Stomach smooth muscle (tissue), 2 donors: ENCODE measurements at regions not wholly inside any gene's neighbourhood (a gene's known extent, or its start where the extent isn't known, plus 50 kb on each side); places are given as distances from the start of the nearest gene placed in this dataset.
"Not testable (repeated sequence)": the region's sequence is repeated elsewhere in the genome, so short reads cannot be mapped to it uniquely, and the experiment has no call there.

Experiments
- H3K27ac ChIP-seq: one replicate; pipeline ENCODE4 v1.7.0; 2013; ENCODE audit warnings: mild to moderate bottlenecking, low read length, inconsistent platforms
- H3K27me3 ChIP-seq, 2 donors: one replicate each; pipeline ENCODE4 v1.7.0; 2013; ENCODE audit warnings: low read length in 2 of 2; ENCODE audit not compliant: insufficient read depth in 2 of 2, control insufficient read depth in 1 of 2
- H3K36me3 ChIP-seq, 2 donors: one replicate each; pipeline ENCODE4 v1.7.0; 2013; ENCODE audit warnings: low read length in 2 of 2; ENCODE audit not compliant: control insufficient read depth in 2 of 2, insufficient read depth in 2 of 2
- H3K4me1 ChIP-seq: one replicate; pipeline ENCODE4 v1.7.0; 2013; ENCODE audit warnings: low read length; ENCODE audit not compliant: control insufficient read depth, insufficient read depth
- H3K4me3 ChIP-seq, 2 donors: one replicate each; pipeline ENCODE4 v1.7.0; 2013; ENCODE audit warnings: low read length in 2 of 2
- H3K9ac ChIP-seq, 2 donors: one replicate each; pipeline ENCODE4 v1.7.0; 2013; ENCODE audit warnings: low read length in 2 of 2, mild to moderate bottlenecking in 1 of 2
- H3K9me3 ChIP-seq, 2 donors: one replicate each; pipeline ENCODE4 v1.7.0; 2013; ENCODE audit warnings: low read length in 2 of 2; ENCODE audit not compliant: control insufficient read depth in 2 of 2
- donor health status: healthy.
- donor health status: Pancreatic carcinoma.

- H3K27ac ChIP-seq, H3K4me3 ChIP-seq, H3K9ac ChIP-seq, H3K27me3 ChIP-seq, H3K4me1 ChIP-seq, H3K9me3 ChIP-seq, H3K36me3 ChIP-seq: not testable (repeated sequence)
These were observed 338.8 kb upstream of the SOX9 start for GRCh38 chr17:71782021-71782420.

- H3K4me1 ChIP-seq, result no peaks in the 10 kb centered on the region
- no peaks in the 10 kb centered on the region for H3K27me3 ChIP-seq
- H3K36me3 ChIP-seq, result no peaks in the 10 kb centered on the region
- no peak overlapping the region for H3K27ac ChIP-seq
- H3K4me3 ChIP-seq, result no peak overlapping the region
- peaks cover 0 to 2% of the 10 kb centered on the region in 2 donors for H3K9me3 ChIP-seq
- no peak overlapping the region for H3K9ac ChIP-seq
These were observed 330.0 kb upstream of the SOX9 start for GRCh38 chr17:71790791-71791190.

GRCh38 chr17:71791311-71791710, 329.5 kb upstream of the SOX9 start:
- no peaks in the 10 kb centered on the region for H3K4me1 ChIP-seq
- H3K27me3 ChIP-seq, result no peaks in the 10 kb centered on the region
- H3K36me3 ChIP-seq, result no peaks in the 10 kb centered on the region
- H3K9ac ChIP-seq, result no peak overlapping the region
- H3K4me3 ChIP-seq, result no peak overlapping the region
- H3K27ac ChIP-seq, result no peak overlapping the region
- H3K9me3 ChIP-seq, result peaks cover 0 to 2% of the 10 kb centered on the region in 2 donors

- Histone ChIP-seq H3K9ac (no peak overlapping the region), H3K4me1 (no peaks in the 10 kb centered on the region), H3K4me3 (no peak overlapping the region), H3K27ac (no peak overlapping the region), H3K36me3 (no peaks in the 10 kb centered on the region), H3K27me3 (no peaks in the 10 kb centered on the region), H3K9me3 (peaks cover 0 to 2% of the 10 kb centered on the region in 2 donors)
These were observed 327.9 kb upstream of the SOX9 start for GRCh38 chr17:71792966-71793365.

GRCh38 chr17:71793518-71793917, 327.3 kb upstream of the SOX9 start:
- Histone ChIP-seq H3K27ac (no peak overlapping the region), H3K36me3 (no peaks in the 10 kb centered on the region)

GRCh38 chr17:71798701-71799100, 322.1 kb upstream of the SOX9 start:
- no peak overlapping the region for H3K27ac ChIP-seq
- H3K9ac ChIP-seq, result no peak overlapping the region
- no peaks in the 10 kb centered on the region for H3K27me3 ChIP-seq

More at GRCh38 chr17:71793518-71793917, 327.3 kb upstream of the SOX9 start:
- Histone ChIP-seq H3K27me3 (no peaks in the 10 kb centered on the region), H3K9me3 (peaks cover 0 to 2% of the 10 kb centered on the region in 2 donors), H3K9ac (no peak overlapping the region), H3K4me1 (no peaks in the 10 kb centered on the region), H3K4me3 (no peak overlapping the region)

GRCh38 chr17:71799657-71800056, 321.2 kb upstream of the SOX9 start:
- Histone ChIP-seq H3K27me3 (no peaks in the 10 kb centered on the region), H3K4me1 (no peaks in the 10 kb centered on the region), H3K27ac (no peak overlapping the region), H3K9ac (no peak overlapping the region), H3K36me3 (no peaks in the 10 kb centered on the region), H3K4me3 (no peak overlapping the region), H3K9me3 (no peaks in the 10 kb centered on the region)

More at GRCh38 chr17:71798701-71799100, 322.1 kb upstream of the SOX9 start:
- Histone ChIP-seq H3K9me3 (no peaks in the 10 kb centered on the region), H3K4me1 (no peaks in the 10 kb centered on the region), H3K36me3 (no peaks in the 10 kb centered on the region), H3K4me3 (no peak overlapping the region)

- Histone ChIP-seq H3K36me3 (no peaks in the 10 kb centered on the region), H3K9ac (no peak overlapping the region), H3K27ac (no peak overlapping the region), H3K4me3 (no peak overlapping the region), H3K9me3 (no peaks in the 10 kb centered on the region), H3K4me1 (no peaks in the 10 kb centered on the region), H3K27me3 (no peaks in the 10 kb centered on the region)
These were observed 319.5 kb upstream of the SOX9 start for GRCh38 chr17:71801301-71801700.

- Histone ChIP-seq H3K4me3 (no peak overlapping the region), H3K36me3 (no peaks in the 10 kb centered on the region), H3K9me3 (no peaks in the 10 kb centered on the region), H3K4me1 (no peaks in the 10 kb centered on the region), H3K27ac (no peak overlapping the region), H3K27me3 (no peaks in the 10 kb centered on the region), H3K9ac (no peak overlapping the region)
These were observed 318.2 kb upstream of the SOX9 start for GRCh38 chr17:71802663-71803062.

- no peaks in the 10 kb centered on the region for H3K9me3 ChIP-seq
- no peaks in the 10 kb centered on the region for H3K36me3 ChIP-seq
- no peak overlapping the region for H3K9ac ChIP-seq
- H3K27ac ChIP-seq, result no peak overlapping the region
- H3K4me3 ChIP-seq, result no peak overlapping the region
- no peaks in the 10 kb centered on the region for H3K4me1 ChIP-seq
- H3K27me3 ChIP-seq, result no peaks in the 10 kb centered on the region
These were observed 317.1 kb upstream of the SOX9 start for GRCh38 chr17:71803656-71804284.

- no peak overlapping the region for H3K4me3 ChIP-seq
- no peaks in the 10 kb centered on the region for H3K9me3 ChIP-seq
- H3K27me3 ChIP-seq, result no peaks in the 10 kb centered on the region
- H3K9ac ChIP-seq, result no peak overlapping the region
- H3K4me1 ChIP-seq, result no peaks in the 10 kb centered on the region
- H3K27ac ChIP-seq, result no peak overlapping the region
- no peaks in the 10 kb centered on the region for H3K36me3 ChIP-seq
These were observed 311.3 kb upstream of the SOX9 start for GRCh38 chr17:71809537-71809936.
